Vagina (tissue), 2 donors: ENCODE measurements at regions not wholly inside any gene's neighbourhood (a gene's known extent, or its start where the extent isn't known, plus 50 kb on each side); places are given as distances from the start of the nearest gene placed in this dataset.

Experiments
- POLR2A ChIP-seq, 2 donors: fragments of 450-650 bp; IDR thresholded peaks; one replicate each; pipeline ENCODE4 v1.6.1; 2017; ENCODE audit warnings: antibody characterized with exemption in 2 of 2, mild to moderate bottlenecking in 2 of 2, moderate library complexity in 2 of 2
- POLR2AphosphoS5 ChIP-seq, 2 donors: sonication (generic); formaldehyde crosslinking; IDR thresholded peaks; one replicate each; pipeline ENCODE4 v1.9.0; 2017; ENCODE audit warnings: antibody characterized with exemption in 2 of 2, mild to moderate bottlenecking in 2 of 2, low read depth in 1 of 2; ENCODE audit not compliant: insufficient read depth in 1 of 2
- TF ChIP-seq, protein P1 (sequence below), 3 experiments: fragments of 450-650 bp in 2 of 3; fragments of 200-600 bp in 1 of 3; sonication (generic) in 1 of 3; IDR thresholded peaks; one replicate each; pipeline ENCODE4 v1.5.1; 2017 to 2019; ENCODE audit warnings: antibody characterized with exemption in 3 of 3, mild to moderate bottlenecking in 2 of 3, moderate library complexity in 2 of 3

DNA sequence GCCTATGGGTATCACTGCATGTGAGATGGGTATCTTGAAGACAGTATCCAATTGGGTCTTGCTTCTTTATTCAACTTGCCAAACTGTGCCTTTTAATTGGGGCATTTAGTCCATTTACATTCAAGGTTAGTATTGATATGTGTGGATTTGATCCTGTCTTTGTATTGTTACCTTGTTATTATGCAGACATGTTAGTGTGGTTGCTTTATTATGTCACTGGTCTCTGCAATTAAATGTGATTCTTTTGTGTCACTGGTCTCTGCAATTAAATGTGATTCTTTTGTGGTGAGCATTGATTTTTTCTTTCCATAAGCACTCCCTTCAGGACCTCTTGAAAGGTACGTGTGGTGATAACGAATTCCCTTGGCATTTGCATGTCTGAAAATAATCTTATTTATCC, 357.8 kb upstream of the STEAP1 start:
- TF ChIP-seq POLR2A (IDR thresholded peaks at IDR 0.05) (no peak), POLR2AphosphoS5 (IDR thresholded peaks at IDR 0.05; ENCODE audit: insufficient read depth in 1 of 2, low read depth in 1 of 2) (no peak)
- TF ChIP-seq, protein P1, sequence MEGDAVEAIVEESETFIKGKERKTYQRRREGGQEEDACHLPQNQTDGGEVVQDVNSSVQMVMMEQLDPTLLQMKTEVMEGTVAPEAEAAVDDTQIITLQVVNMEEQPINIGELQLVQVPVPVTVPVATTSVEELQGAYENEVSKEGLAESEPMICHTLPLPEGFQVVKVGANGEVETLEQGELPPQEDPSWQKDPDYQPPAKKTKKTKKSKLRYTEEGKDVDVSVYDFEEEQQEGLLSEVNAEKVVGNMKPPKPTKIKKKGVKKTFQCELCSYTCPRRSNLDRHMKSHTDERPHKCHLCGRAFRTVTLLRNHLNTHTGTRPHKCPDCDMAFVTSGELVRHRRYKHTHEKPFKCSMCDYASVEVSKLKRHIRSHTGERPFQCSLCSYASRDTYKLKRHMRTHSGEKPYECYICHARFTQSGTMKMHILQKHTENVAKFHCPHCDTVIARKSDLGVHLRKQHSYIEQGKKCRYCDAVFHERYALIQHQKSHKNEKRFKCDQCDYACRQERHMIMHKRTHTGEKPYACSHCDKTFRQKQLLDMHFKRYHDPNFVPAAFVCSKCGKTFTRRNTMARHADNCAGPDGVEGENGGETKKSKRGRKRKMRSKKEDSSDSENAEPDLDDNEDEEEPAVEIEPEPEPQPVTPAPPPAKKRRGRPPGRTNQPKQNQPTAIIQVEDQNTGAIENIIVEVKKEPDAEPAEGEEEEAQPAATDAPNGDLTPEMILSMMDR (IDR thresholded peaks at IDR 0.05) = no peak
